HG02571 (cell line): ENCODE measurements at regions not wholly inside any gene's neighbourhood (a gene's known extent, or its start where the extent isn't known, plus 50 kb on each side); places are given as distances from the start of the nearest gene placed in this dataset.

Source experiments
- ATAC-seq: cut with Tn5 transposase; IDR thresholded peaks from one replicate; pipeline ENCODE4 v1.9.1; 2021; ENCODE audit warnings: mild to moderate bottlenecking, moderate library complexity; ENCODE audit not compliant: unreplicated experiment

DNA sequence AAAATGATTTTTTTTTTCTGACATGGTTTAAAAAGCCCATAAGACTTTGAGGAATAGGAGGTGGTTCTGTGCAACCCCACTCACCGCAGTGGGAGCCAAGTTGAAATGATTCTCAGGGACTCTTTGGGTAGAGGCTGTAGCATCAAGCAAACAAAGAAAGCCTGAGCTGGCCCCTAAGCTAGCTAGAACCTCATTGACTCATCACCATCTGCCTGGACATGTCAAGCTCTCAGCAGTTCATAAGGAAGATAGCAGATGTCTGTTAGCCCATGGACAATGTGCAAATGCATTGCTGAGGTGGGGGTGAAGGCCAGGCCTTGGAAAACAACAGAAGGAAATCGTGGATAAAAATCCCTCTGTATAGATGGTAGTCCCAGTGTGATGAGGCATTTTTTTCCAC is 234.8 kb downstream of the NR2F2 start:
- ATAC-seq, result no peak

- ATAC-seq, result no peak
Measured at GRCh38 chr15:96574782-96575181, 244.3 kb downstream of the NR2F2 start.

GRCh38 chr15:96576596-96576995 is 246.1 kb downstream of the NR2F2 start:
- ATAC-seq, result no peak

DNA sequence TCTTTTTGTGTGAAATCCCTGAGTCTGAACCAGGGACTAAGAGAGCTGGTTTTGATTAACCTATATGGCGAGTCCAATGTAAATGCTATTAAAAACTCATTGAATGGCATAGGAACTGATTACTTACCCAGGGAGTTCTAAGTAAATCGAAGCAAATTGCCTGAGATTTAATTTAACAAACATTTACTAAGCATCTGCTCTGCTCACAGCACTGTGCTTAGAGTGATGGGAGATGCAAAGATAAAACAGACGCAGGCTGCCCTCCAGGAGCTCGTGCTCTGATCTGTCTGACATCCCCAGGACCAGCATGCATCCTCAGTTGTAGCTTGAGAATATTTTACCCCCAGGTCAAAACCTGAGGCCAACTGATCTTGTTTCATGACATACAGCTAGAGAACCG is 247.9 kb downstream of the NR2F2 start:
- ATAC-seq, result no peak

- no peak for ATAC-seq
Measured at GRCh38 chr15:96581371-96581770, 250.9 kb downstream of the NR2F2 start.

DNA sequence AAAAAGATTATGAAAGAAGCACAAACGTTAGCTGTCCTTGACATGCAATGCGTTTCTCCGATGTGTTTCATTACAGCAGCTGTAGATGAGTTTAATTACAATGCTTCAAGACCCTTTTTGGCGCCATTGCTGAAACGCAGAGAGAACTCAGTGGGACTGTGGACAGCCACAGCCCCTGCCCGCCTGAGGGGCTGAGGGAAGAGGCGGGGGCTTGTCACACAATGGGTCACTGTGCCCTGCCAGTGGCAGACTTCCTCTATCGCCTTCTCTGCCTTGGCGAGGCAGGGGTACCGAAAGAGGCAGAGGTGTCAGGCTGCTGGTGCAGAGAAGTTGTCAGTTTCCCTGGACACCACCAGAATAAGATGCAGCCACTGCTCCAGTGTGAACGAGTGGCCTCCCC is 252.0 kb downstream of the NR2F2 start:
- ATAC-seq, result no peak

DNA sequence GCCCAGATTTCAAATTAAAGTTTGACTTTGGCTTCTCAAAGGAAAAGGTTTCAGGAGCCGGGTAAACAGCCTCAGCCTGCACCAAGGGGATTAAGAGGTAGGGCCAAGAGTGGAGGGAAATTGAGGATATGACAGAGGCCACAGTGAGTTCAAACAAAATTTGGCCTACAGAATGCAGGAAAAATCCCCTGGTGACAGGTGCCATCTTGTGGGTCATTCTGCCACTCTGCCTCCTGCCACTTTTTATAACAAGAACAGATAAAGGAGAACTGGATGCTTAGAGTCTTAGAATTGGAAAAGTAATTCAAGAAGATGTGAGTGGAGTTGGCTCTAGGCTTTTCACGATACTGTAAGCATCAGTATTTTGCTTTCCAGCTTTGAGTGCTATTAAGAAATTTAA is 253.2 kb downstream of the NR2F2 start:
- ATAC-seq, result no peak

GRCh38 chr15:96585484-96586386 is 255.2 kb downstream of the NR2F2 start:
- ATAC-seq, result no peak

DNA sequence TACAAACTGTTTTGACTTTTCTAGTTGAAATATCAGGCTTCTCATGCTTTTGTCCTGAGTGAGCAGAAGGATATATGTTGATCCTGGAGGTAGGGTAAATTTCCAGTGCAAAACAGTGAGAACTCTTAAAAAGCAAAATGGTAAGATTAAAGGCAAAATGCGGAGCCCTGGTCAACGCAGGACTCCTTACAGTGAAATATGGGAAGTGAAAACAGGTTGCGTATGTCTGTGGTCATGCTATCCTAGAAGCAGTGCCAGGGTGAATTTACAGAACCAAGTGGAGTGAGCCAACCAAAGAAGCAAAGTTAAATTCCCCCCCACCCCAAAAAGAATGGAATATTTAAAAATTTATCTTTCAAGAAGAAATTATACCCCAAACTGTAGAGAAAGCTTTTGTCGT is 256.4 kb downstream of the NR2F2 start:
- no peak for ATAC-seq

DNA sequence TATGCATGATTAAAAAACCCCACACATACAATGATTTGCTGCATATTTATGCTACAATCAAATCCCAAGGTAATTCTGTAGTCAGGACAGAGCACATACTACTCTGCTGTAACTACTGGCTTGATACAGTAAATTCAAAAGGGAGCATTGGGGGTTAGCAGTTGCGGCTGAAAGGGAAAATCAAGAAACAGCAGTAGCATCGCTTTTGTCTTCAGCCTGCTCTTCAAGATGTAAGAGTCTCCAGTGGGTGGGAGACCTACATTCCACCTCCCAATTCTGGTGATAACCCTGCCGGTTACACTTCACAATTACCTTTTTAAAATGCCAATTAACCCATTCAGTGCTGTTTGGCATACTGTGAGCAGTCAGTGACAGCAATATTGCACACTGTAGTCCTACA is 259.4 kb downstream of the NR2F2 start:
- ATAC-seq, result no peak

- no peak for ATAC-seq
Measured at GRCh38 chr15:96593735-96594134, 263.2 kb downstream of the NR2F2 start.

DNA sequence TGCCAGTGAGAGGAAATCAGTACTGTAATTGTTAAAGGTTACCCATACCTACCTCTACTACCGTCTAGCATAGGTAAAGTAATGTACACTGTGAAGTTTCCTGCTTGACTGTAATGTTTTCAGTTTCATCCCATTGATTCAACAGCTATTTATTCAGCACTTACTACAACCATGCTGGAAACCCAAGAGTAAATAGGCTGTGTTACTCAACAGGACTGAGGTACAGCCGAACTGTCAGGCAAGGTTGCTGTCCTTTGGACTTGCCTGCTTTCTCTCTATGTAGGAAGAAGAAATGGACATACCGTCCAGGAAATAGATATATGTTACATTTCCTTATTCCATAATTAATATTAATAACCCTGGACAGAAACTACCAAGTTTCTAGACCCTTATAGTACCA is 265.5 kb downstream of the NR2F2 start:
- no peak for ATAC-seq

DNA sequence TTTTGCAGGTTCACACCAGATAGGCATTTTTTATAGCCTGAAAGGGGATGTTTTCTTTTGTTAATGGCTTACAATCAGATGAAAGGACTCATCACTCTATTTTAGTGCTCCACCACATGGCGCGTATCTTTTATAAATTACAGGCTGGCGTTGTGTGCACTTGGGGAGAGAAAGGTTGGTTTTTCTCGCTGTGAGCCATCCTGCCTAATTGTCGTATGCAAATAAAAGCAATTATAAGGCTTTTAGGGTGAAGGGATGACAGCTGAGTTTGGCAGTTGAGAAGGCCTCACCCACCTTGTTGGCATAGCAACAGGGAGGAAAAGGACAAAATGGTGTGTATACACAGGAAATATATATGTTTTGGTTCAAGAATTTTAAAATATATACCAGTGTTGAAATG is 268.0 kb downstream of the NR2F2 start:
- no peak for ATAC-seq

DNA sequence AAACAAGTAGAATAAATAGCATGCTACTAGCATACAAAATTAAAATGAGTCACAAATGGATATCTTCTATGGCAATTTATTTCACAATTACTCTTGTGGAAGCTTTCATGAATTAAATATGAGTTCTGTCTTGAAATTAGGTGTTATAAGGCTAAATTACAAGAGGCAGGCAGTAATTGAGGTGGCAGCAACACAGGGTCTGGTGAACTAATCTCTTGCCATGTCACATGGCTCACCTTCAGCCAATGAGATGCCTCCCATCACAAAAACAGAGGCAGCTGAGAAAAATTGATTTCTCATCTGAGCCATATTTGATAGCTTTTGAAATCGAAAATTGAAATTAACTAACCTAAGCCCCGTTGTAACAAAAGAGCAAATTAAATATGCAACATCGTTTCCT is 268.8 kb downstream of the NR2F2 start:
- ATAC-seq, result no peak

- no peak for ATAC-seq
Measured at GRCh38 chr15:96600350-96600749, 269.9 kb downstream of the NR2F2 start.

- ATAC-seq, result no peak
Measured at GRCh38 chr15:96606617-96607016, 276.1 kb downstream of the NR2F2 start.

DNA sequence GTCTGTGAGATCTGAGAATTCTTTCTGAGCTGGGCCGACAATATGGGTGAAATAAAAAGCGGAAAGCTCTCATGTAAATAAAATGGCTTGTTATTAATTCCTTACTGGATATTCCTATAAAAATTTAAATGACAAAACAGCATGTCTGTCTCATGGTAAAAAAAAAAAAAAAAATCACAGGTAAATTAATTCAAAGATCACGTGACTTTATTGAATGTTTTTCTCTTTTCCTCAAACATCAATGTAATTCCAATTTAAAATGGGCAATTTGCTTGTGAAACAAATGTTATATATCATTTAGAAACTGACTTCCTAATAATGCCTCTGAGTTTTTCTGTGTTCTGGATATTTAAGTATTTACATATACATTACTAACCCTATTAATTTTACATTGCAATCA is 280.3 kb downstream of the NR2F2 start:
- ATAC-seq, result no peak

DNA sequence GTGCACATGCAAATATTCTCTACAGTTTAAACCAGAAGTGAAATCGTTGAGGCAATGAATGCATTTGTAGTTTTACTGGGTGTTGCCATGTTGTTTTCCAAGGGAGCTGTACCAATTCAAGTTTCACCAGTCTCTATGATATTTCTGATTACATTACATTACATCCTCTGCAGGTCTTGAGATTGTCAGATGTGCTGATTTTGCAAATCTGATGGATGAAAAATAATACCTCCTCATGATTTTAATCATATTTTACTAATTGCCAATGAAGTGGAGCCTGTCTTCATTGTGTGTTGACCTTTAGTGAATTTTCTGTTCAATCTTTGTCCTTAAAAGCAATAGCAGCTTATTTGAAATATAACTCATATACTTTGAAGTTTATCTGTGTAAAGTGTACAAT is 282.4 kb downstream of the NR2F2 start:
- no peak for ATAC-seq

- ATAC-seq, result no peak
Measured at GRCh38 chr15:96619174-96619573, 288.7 kb downstream of the NR2F2 start.

GRCh38 chr15:96622714-96623113 is 292.2 kb downstream of the NR2F2 start:
- no peak for ATAC-seq

GRCh38 chr15:96625256-96625655 is 294.8 kb downstream of the NR2F2 start:
- ATAC-seq, result no peak

DNA sequence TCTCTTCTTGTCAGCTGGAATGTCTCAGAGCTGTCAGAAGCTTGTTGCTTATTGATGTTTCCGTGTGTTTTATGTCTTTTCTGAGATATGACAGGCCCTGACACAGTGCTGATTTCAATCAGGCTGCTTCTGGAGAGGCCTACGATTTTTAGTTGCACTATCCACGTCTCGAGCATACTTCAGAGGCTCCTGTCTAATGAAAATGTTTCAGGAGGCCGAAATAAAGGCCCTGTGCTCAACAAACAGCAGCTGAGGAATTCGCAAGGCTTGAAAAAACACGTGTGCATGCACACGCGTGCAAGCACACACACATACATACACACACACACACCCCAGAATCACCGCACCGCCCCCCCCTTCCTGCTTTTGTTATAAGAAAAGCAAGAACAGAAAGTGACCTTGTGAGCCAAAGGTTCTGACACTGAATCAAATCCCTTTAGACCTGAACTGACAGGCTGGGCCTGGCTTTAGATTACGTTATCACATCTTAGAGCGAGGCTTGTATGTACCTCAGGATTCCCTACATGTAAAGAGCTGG is 296.6 kb downstream of the NR2F2 start:
- ATAC-seq, result no peak

GRCh38 chr15:96629511-96629910 is 299.0 kb downstream of the NR2F2 start:
- ATAC-seq, result no peak
